HepG2 (cell line): ENCODE measurements at regions not wholly inside any gene's neighbourhood (a gene's known extent, or its start where the extent isn't known, plus 50 kb on each side); places are given as distances from the start of the nearest gene placed in this dataset.

ENCODE experiments used
- ATAC-seq: fragments of 200-7000 bp; cut with Tn5 transposase; 3 replicates; pipeline ENCODE4 v1.9.1; 2020; ENCODE audit warnings: mild to moderate bottlenecking, moderate library complexity
- BruUV-seq: library from RNA; stranded (reverse); fragments of 400-500 nt; replicated peaks from 2 replicates; lab custom pipeline; 2021; lab: Mats Ljungman, UMichigan
- CTCF ChIA-PET: fragments of 300-600 bp; formaldehyde crosslinking; extraction: SDS; loops from one replicate; lab custom pipeline; 2021; ENCODE audit warnings: low total read pairs, inconsistent platforms, low intra/inter-chr PET ratio; lab: Yijun Ruan, JAX
- POLR2A ChIA-PET: fragments of 350-600 bp; sonication (Branson Sonifier 250); formaldehyde crosslinking; loops from one replicate; lab custom pipeline; 2020; ENCODE audit warnings: antibody characterized with exemption, inconsistent platforms; lab: Yijun Ruan, JAX
- DNase-seq: peaks from one replicate; pipeline ENCODE4 v3.0.0-alpha.2; 2015; ENCODE audit warnings: low spot score
- FAIRE-seq: peaks from 3 replicates; lab custom pipeline; 2011; peaks lifted over from hg19 to GRCh38; lab: Jason Lieb, UNC
- H2AFZ ChIP-seq: one replicate; pipeline ENCODE4 v1.6.1; 2011; ENCODE audit warnings: low read length, inconsistent platforms
- H3K27ac ChIP-seq: fragments of 300-600 bp; 3 replicates; pipeline ENCODE4 v1.8.0; 2011; ENCODE audit warnings: mixed run types, mild to moderate bottlenecking, mixed read lengths, low read length, inconsistent platforms; ENCODE audit not compliant: insufficient read depth; ENCODE audit errors: extremely low read length
- H3K27me3 ChIP-seq, 2 experiments: fragments of 200-600 bp in 1 of 2; 2 replicates in 1 of 2; 3 replicates in 1 of 2; pipeline versions ENCODE4 v1.6.0 to v1.8.0; 2011; ENCODE audit warnings: low read length in 2 of 2, mild to moderate bottlenecking in 2 of 2, moderate library complexity in 2 of 2, inconsistent platforms in 1 of 2; ENCODE audit not compliant: insufficient read depth in 2 of 2, control insufficient read depth in 1 of 2
- H3K36me3 ChIP-seq, 2 experiments: fragments of 200-600 bp in 1 of 2; replicated peaks in 1 of 2; 2 replicates in 1 of 2; 3 replicates in 1 of 2; pipeline versions ENCODE4 v1.5.1 to v1.8.0; 2011; ENCODE audit warnings: low read length in 2 of 2, inconsistent platforms in 1 of 2; ENCODE audit not compliant: insufficient read depth in 2 of 2, control insufficient read depth in 1 of 2
- H3K4me1 ChIP-seq: 2 replicates; pipeline ENCODE4 v1.5.1; 2012; ENCODE audit warnings: low read length, inconsistent platforms; ENCODE audit not compliant: insufficient read depth
- H3K4me2 ChIP-seq: 2 replicates; pipeline ENCODE4 v1.6.0; 2011; ENCODE audit warnings: low read depth, low read length, inconsistent platforms
- H3K4me3 ChIP-seq, 3 experiments: fragments of 200-600 bp in 1 of 3; sonication (generic), shearing (Covaris generic) in 1 of 3; replicated peaks in 1 of 3; 2 replicates each; pipeline ENCODE4 v1.5.1; 2011 to 2016; ENCODE audit warnings: low read length in 3 of 3, inconsistent platforms in 2 of 3, low read depth in 2 of 3, mild to moderate bottlenecking in 2 of 3, control low read depth in 1 of 3, mixed read lengths in 1 of 3; ENCODE audit not compliant: insufficient read depth in 1 of 3
- H3K79me2 ChIP-seq: one replicate; pipeline ENCODE4 v1.6.1; 2011; ENCODE audit warnings: low read length, inconsistent platforms; ENCODE audit not compliant: insufficient read depth
- H3K9ac ChIP-seq: 2 replicates; pipeline ENCODE4 v1.6.0; 2011; ENCODE audit warnings: mild to moderate bottlenecking, low read depth, low read length, inconsistent platforms; ENCODE audit not compliant: insufficient read depth
- H3K9me3 ChIP-seq: 2 replicates; pipeline ENCODE4 v1.5.1; 2012; ENCODE audit warnings: mild to moderate bottlenecking, low read length
- H4K20me1 ChIP-seq: 2 replicates; pipeline ENCODE4 v1.6.0; 2011; ENCODE audit warnings: inconsistent platforms, mild to moderate bottlenecking, low read length, moderate library complexity; ENCODE audit not compliant: insufficient read depth
- BORCS8-MEF2B ChIP-seq: sonication (generic); formaldehyde crosslinking; IDR thresholded peaks from 2 replicates; pipeline ENCODE4 v1.8.0; 2022; ENCODE audit warnings: mild to moderate bottlenecking, missing genetic modification reagents
- ETV5 ChIP-seq: IDR thresholded peaks from 2 replicates; pipeline ENCODE4 v1.6.1; 2018; ENCODE audit warnings: missing biosample characterization, missing genetic modification reagents, inconsistent platforms, borderline replicate concordance
- HMGA1 ChIP-seq: sonication (generic); formaldehyde crosslinking; conservative IDR thresholded peaks from 2 replicates; pipeline ENCODE4 v1.4.0; 2020; ENCODE audit warnings: missing genetic modification reagents
- KLF16 ChIP-seq, 2 experiments: sonication (generic) in 1 of 2; formaldehyde crosslinking in 1 of 2; IDR thresholded peaks; 2 replicates each; pipeline versions ENCODE4 v1.6.1 to v1.8.0; 2016 to 2023; ENCODE audit warnings: missing genetic modification reagents in 2 of 2, missing compliant biosample characterization in 1 of 2
- RNF2 ChIP-seq: fragments of 450-650 bp; conservative IDR thresholded peaks from 2 replicates; pipeline ENCODE4 v1.6.1; 2016; ENCODE audit warnings: low read depth
- SMC3 ChIP-seq: IDR thresholded peaks from 2 replicates; pipeline ENCODE4 v1.6.1; 2011; ENCODE audit warnings: low read length, improper control_type of control experiment
- YEATS2 ChIP-seq: sonication (generic); formaldehyde crosslinking; IDR thresholded peaks from 2 replicates; pipeline ENCODE4 v1.4.0; 2020; ENCODE audit warnings: missing genetic modification reagents, borderline replicate concordance
- ZKSCAN1 ChIP-seq: fragments of 150-350 bp; IDR thresholded peaks from 2 replicates; pipeline ENCODE4 v1.6.1; 2014; ENCODE audit warnings: low read length
- ZNF12 ChIP-seq: sonication (generic); formaldehyde crosslinking; IDR thresholded peaks from 2 replicates; pipeline ENCODE4 v1.5.0; 2020; ENCODE audit warnings: missing genetic modification reagents
- ZNF746 ChIP-seq: sonication (generic); formaldehyde crosslinking; IDR thresholded peaks from 2 replicates; pipeline ENCODE4 v1.8.0; 2022; ENCODE audit warnings: mild to moderate bottlenecking, missing genetic modification reagents
- WGBS: methylation state at CpG from one replicate; pipeline ENCODE4 v1.1.6; 2017; ENCODE audit warnings: low lambda C conversion rate; 5-methylcytosine and 5-hydroxymethylcytosine counted together
- in situ Hi-C: cut with HindIII; loops from 2 replicates; pipeline ENCODE4 v1.10.0; 2017; ENCODE audit warnings: low pct_unique_long_range_greater_than_20kb; ENCODE audit not compliant: extremely low pct_ligation_motif_present
- intact Hi-C: fragments of 100-400 bp; cut with micrococcal nuclease; formaldehyde crosslinking; loops from one replicate; pipeline ENCODE4 v1.10.0; 2022; ENCODE audit not compliant: unreplicated experiment
- TF ChIP-seq, protein P1 (sequence below): sonication (generic); formaldehyde crosslinking; IDR thresholded peaks from 2 replicates; pipeline ENCODE4 v1.4.0; 2020; ENCODE audit warnings: missing genetic modification reagents, borderline replicate concordance
- TF ChIP-seq, protein P2 (sequence below), 2 experiments: sonication (generic) in 1 of 2; formaldehyde crosslinking in 1 of 2; IDR thresholded peaks; 2 replicates each; pipeline versions ENCODE4 v1.4.0 to v1.6.1; 2018 to 2020; ENCODE audit warnings: missing genetic modification reagents in 2 of 2, borderline replicate concordance in 1 of 2, low read depth in 1 of 2, mild to moderate bottlenecking in 1 of 2, missing biosample characterization in 1 of 2
- TF ChIP-seq, protein P3 (sequence below): sonication (generic); formaldehyde crosslinking; IDR thresholded peaks from 2 replicates; pipeline ENCODE4 v1.9.0; 2021; ENCODE audit warnings: mild to moderate bottlenecking, missing genetic modification reagents

DNA sequence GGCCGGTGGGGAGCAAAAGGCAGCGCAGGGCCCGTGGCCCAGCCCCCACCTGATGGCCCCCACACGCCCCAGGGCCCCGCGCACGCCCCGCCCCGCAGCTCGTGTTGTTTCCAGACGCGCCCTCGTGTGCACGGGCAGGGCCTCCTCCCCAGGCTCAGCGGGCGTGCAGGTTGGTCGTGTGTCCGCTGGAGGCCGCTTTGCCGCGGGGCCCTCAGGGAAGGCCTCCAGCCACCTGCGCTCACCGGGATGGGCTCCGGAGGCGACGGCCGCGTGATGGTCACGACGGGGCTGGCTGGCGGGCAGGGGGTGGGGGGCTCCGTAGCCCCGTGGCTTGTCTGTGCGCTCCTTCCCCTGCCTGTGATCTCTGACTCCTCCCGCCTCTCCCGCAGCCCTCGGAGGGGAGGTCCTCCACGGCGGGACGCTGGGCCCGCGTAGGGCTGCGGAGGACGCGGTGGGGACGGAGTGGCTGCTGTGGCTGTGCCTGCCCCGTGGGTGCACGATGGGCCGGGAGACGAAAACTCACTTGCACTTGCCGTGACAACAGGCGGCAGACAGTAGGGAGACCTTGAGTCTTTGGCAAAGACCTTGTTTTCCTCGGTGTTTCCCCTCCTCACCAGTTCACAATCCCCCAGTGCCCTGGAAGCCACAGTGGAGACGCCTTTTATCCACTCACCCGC, 67.1 kb downstream of the RTP5 start:
- H3K27ac ChIP-seq, result no peak overlapping the region
- ATAC-seq (no peak), DNase-seq (no peak), FAIRE-seq (no peak)
- H2AFZ ChIP-seq, result no peak overlapping the region
- H3K27me3 ChIP-seq, result peaks cover 3 to 22% of the 10 kb centered on the region in 2 experiments
- 79% methylated on average over 53 of the region's 55 CpGs for WGBS
- no peaks in the 10 kb centered on the region for H4K20me1 ChIP-seq
- H3K4me3 ChIP-seq, result no peak overlapping the region
- ChIA-PET CTCF (no interaction called here), POLR2A (no interaction called here)
- H3K9ac ChIP-seq, result no peak overlapping the region
- intact Hi-C loops (no loop called here), in situ Hi-C loops (no loop called here)
- H3K79me2 ChIP-seq, result no peaks in the 10 kb centered on the region
- H3K4me1 ChIP-seq, result peaks cover 13% of the 10 kb centered on the region
- H3K36me3 ChIP-seq, result no peaks in the 10 kb centered on the region
- no TSS peak for BruUV-seq
- H3K9me3 ChIP-seq, result peaks cover 24% of the 10 kb centered on the region; the same call in 1 of the 2 replicates
- H3K4me2 ChIP-seq, result no peak overlapping the region
- TF ChIP-seq, protein P1, sequence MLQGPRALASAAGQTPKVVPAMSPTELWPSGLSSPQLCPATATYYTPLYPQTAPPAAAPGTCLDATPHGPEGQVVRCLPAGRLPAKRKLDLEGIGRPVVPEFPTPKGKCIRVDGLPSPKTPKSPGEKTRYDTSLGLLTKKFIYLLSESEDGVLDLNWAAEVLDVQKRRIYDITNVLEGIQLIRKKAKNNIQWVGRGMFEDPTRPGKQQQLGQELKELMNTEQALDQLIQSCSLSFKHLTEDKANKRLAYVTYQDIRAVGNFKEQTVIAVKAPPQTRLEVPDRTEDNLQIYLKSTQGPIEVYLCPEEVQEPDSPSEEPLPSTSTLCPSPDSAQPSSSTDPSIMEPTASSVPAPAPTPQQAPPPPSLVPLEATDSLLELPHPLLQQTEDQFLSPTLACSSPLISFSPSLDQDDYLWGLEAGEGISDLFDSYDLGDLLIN (CRISPR knock-in tag), result no peak
- TF ChIP-seq KLF16 (CRISPR knock-in tag; IDR thresholded peaks at IDR 0.05) (no peak), SMC3 (no peak), RNF2 (no peak), ETV5 (no peak), ZKSCAN1 (no peak), BORCS8-MEF2B (CRISPR knock-in tag) (no peak), ZNF746 (CRISPR knock-in tag) (no peak), YEATS2 (CRISPR knock-in tag) (no peak), HMGA1 (CRISPR knock-in tag) (no peak), ZNF12 (CRISPR knock-in tag) (no peak)
- TF ChIP-seq, protein P2, sequence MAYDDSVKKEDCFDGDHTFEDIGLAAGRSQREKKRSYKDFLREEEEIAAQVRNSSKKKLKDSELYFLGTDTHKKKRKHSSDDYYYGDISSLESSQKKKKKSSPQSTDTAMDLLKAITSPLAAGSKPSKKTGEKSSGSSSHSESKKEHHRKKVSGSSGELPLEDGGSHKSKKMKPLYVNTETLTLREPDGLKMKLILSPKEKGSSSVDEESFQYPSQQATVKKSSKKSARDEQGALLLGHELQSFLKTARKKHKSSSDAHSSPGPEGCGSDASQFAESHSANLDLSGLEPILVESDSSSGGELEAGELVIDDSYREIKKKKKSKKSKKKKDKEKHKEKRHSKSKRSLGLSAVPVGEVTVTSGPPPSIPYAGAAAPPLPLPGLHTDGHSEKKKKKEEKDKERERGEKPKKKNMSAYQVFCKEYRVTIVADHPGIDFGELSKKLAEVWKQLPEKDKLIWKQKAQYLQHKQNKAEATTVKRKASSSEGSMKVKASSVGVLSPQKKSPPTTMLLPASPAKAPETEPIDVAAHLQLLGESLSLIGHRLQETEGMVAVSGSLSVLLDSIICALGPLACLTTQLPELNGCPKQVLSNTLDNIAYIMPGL (CRISPR knock-in tag; IDR thresholded peaks at IDR 0.05; ENCODE audit: borderline replicate concordance in 1 of 2, low read depth in 1 of 2), result no peak
- TF ChIP-seq, protein P3, sequence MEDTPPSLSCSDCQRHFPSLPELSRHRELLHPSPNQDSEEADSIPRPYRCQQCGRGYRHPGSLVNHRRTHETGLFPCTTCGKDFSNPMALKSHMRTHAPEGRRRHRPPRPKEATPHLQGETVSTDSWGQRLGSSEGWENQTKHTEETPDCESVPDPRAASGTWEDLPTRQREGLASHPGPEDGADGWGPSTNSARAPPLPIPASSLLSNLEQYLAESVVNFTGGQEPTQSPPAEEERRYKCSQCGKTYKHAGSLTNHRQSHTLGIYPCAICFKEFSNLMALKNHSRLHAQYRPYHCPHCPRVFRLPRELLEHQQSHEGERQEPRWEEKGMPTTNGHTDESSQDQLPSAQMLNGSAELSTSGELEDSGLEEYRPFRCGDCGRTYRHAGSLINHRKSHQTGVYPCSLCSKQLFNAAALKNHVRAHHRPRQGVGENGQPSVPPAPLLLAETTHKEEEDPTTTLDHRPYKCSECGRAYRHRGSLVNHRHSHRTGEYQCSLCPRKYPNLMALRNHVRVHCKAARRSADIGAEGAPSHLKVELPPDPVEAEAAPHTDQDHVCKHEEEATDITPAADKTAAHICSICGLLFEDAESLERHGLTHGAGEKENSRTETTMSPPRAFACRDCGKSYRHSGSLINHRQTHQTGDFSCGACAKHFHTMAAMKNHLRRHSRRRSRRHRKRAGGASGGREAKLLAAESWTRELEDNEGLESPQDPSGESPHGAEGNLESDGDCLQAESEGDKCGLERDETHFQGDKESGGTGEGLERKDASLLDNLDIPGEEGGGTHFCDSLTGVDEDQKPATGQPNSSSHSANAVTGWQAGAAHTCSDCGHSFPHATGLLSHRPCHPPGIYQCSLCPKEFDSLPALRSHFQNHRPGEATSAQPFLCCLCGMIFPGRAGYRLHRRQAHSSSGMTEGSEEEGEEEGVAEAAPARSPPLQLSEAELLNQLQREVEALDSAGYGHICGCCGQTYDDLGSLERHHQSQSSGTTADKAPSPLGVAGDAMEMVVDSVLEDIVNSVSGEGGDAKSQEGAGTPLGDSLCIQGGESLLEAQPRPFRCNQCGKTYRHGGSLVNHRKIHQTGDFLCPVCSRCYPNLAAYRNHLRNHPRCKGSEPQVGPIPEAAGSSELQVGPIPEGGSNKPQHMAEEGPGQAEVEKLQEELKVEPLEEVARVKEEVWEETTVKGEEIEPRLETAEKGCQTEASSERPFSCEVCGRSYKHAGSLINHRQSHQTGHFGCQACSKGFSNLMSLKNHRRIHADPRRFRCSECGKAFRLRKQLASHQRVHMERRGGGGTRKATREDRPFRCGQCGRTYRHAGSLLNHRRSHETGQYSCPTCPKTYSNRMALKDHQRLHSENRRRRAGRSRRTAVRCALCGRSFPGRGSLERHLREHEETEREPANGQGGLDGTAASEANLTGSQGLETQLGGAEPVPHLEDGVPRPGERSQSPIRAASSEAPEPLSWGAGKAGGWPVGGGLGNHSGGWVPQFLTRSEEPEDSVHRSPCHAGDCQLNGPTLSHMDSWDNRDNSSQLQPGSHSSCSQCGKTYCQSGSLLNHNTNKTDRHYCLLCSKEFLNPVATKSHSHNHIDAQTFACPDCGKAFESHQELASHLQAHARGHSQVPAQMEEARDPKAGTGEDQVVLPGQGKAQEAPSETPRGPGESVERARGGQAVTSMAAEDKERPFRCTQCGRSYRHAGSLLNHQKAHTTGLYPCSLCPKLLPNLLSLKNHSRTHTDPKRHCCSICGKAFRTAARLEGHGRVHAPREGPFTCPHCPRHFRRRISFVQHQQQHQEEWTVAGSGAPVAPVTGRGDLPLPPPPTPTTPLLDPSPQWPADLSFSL (CRISPR knock-in tag), result no peak
